HG02623 (cell line): ENCODE measurements at regions not wholly inside any gene's neighbourhood (a gene's known extent, or its start where the extent isn't known, plus 50 kb on each side); places are given as distances from the start of the nearest gene placed in this dataset.

Experiments
- ATAC-seq: cut with Tn5 transposase; IDR thresholded peaks from one replicate; pipeline ENCODE4 v1.9.1; 2021; ENCODE audit warnings: moderate library complexity; ENCODE audit not compliant: unreplicated experiment

DNA sequence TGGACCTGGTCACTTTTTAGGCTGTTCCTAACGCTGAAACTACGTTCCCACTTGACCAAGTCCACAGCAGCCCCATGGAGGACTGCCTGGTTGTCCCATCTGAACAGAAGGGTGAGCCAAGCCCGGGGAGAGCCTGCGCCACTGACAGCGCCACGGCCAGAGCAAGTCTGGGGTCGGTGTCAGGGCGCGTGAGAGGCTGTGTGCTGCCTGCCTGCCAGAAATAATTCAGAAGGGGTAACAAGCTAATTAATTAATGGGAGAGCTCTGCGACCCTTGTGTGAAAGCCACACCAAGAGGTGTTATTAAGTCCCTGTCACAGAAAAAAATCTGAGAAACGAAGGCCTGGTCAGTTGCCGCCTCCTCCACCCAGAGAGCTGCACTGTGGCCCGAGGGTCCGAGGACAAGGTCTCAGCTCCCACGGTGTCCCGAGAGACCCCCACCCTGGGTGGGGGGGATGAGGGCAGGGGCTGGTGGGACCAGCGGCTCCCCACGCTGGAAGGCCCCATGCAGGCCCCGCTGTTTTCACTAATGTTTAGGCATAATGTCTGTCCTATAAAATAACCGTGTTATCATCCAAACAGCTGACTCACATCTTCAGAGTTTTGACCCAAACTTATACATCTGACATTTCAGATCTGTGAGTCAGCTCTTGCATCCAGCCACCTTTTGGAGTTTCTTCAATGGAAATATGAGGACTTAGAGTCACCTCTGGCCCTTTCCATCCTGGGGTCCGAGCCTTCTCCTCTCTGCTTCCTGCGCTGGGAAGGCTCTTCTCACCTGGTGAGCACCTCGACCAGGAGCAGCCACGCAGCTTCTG, 58.5 kb downstream of the DLL1 start:
- no peak for ATAC-seq

DNA sequence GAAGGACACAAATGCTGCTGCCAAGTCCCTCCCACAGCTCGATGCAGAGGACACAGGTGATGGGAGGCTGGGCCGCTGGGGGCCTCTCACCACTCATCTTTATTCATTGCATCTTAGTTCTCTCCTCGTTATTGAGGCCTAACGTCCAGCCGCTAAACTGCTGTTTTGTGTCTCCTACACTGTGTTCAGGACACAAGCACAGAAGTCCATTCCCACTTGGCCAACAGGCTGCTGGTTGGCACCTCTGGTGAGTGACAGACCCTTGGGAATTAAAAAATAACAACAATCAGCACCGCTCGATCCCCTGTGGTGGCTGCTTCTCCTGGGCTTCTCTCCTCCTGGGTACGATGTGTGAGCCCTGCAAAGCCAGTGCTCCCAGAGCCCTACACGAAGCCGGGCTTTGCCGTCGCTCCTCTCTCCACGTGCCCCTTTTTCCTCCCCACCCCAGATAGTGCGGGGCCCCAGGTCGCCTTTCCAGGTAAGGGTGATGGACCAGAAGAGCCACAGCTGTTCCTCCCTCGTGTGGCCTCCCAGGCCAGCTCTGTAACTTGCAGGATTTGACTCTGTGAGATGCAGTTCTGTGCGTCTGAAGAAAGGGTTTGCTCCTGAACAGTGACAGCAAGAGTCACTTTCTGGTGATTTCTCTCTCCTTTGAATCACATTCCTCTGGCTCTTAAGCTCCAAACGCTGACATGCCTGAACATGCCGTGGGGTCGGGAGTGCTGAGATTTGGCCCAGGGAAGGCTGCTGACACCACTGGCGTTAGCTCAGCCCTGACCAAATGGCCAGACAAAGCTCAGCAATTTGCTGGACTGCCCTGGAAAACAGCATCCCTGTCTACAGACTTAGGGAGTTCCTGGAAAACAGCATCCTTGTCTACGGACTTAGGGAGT, 59.3 kb downstream of the DLL1 start:
- no peak for ATAC-seq

DNA sequence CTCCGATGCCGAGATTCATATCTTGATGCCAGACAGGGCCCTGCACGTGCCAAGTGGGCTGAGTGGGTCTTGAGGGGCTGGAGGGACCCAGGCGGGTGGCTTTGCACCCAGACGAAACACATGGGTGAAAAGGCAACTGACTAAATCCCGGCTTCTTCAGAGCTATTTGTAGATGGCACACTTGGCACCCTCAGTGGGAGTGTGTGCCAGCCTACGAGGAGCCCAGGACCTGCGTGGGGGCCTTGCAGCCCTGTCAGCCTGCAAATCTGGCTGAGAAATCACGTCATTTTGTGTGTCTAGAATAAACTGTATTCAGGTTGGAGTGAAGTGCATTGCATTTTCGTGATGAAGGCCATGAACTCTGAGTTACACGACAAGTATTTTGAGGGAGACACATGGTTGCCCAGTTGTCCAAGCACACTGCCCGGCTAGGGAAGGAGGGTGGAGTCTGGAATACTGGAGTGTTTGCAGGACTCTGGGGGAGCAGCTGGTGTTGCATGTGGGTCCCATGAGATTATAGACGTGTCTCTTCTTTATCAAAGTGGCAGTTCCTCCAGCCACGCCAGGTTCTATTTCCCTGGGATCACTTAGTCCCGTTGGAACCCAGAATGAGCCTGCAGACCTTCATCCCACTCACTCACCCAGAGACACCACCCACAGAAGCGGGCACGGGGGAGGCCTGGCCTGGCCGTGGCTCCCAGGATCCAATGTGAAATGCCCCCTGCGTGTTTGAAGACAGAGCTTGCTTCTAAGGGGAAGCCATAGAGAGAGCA, 60.2 kb downstream of the DLL1 start:
- ATAC-seq = no peak

DNA sequence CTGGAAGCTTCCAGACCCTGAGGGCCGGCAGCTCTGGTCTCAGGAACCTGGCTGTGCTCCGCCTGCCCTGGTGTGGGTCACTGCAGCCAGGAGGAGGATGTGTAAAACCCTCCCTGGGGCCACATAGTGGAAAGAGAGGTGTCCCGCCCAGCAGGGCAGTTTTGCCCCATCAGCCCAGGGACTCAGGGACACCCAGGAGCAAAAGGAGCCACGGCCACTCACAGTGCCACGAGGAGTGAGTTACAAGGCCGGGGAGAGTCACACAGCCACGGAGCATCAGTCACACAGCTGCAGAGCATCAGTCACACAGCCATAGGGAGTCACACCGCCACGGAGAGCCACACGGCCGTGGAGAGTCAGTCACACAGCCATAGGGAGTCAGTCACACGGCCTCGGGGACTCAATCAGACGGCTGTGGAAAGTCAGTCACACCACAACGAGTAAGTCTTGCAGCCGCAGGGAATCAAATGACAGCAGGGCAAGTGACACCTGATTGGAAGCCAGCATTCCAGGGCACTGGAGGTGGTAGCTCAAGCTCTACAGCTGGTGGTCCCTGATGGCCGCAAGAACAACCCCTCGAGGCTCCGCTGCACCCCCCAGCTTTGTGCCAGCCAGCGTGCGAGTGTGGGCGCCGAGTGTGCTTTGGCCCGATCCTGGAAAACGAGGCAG, 60.9 kb downstream of the DLL1 start:
- ATAC-seq = no peak

DNA sequence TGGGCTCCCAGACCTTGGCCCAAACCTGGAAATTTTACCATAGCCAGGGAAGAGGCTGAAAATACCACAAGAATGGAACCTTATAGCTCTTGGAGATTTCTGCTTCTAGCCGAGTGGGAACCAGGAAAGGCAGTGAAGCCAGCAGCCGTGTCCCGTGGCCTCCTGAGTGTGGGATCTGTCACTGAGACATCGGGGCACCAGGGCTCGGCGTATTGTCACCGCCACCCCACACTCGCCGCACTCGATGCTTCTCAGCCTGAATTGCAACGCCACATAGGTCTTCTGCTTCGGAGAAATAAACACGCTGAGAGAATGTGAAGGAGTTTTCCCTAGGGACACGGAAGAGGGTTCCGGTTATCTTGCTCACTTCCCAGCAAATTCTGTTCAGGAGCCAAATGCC, 61.5 kb downstream of the DLL1 start:
- ATAC-seq = no peak

DNA sequence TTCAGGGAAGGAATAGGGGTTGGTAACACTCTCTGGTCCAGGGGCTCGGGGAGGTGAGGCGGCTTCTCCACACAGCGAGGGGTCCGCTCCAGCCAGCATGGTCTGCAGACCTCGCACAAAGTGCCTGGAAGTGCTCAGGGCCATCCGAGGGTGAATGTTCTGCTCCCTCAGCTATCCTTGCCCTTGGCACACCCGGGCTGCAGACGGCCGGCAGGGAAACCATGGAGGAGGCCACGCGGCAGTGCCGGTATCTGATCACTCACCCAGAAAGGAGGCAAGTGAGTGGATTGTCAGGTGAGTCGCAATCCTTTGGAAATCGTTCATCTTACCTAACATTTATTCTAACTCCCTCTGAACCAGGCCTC, 62.0 kb downstream of the DLL1 start:
- ATAC-seq = no peak

DNA sequence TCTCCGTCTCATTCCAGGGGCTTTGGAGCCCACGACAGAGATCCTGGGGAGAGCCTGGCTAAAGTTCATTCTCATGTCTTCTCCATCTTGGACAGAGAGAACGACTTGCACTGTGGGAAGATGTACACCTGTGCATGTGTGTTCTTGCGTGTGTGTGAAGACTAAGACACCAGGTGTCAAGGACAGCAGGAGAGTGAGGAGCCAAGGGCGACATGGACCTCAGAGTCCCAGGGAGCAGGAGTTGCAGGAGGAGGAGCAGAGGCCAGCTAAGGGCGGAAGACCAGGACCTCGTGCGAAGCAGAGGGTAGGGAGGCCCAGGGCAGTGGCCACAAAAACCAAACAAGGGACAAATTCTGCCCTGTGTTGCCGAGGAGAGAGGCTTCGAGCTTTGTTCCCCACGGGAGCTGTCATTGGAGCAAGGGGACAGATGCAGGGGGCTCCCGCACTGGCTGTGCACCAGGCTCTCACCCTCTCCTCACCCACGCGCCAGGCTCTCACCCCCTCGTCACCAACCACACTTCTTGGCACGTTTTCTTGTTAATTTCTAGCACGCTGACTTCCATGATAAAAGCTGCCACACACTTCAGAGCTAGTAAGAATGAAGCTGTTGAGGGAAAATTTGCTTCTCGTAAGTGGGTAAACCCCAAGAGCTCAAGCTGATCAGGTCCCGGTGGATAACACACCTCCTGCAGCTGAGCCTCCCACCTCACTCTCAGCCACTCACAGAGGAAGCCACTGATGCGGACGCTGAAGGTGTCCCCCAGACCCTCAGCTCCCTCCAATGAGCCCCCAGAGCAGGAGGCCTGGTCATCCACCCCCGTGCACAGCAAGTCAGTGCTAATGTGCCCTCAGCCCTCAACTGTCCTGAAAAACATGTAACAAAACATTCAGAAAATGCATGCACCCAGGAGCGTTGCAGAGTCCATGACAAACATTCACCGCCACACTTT, 62.6 kb downstream of the DLL1 start:
- no peak for ATAC-seq

- ATAC-seq = no peak
Measured at GRCh38 chr6:170227521-170227983, 63.3 kb downstream of the DLL1 start.

- no peak for ATAC-seq
Measured at GRCh38 chr6:170226647-170227046, 64.2 kb downstream of the DLL1 start.

- no peak for ATAC-seq
Measured at GRCh38 chr6:170225852-170226417, 64.9 kb downstream of the DLL1 start.

DNA sequence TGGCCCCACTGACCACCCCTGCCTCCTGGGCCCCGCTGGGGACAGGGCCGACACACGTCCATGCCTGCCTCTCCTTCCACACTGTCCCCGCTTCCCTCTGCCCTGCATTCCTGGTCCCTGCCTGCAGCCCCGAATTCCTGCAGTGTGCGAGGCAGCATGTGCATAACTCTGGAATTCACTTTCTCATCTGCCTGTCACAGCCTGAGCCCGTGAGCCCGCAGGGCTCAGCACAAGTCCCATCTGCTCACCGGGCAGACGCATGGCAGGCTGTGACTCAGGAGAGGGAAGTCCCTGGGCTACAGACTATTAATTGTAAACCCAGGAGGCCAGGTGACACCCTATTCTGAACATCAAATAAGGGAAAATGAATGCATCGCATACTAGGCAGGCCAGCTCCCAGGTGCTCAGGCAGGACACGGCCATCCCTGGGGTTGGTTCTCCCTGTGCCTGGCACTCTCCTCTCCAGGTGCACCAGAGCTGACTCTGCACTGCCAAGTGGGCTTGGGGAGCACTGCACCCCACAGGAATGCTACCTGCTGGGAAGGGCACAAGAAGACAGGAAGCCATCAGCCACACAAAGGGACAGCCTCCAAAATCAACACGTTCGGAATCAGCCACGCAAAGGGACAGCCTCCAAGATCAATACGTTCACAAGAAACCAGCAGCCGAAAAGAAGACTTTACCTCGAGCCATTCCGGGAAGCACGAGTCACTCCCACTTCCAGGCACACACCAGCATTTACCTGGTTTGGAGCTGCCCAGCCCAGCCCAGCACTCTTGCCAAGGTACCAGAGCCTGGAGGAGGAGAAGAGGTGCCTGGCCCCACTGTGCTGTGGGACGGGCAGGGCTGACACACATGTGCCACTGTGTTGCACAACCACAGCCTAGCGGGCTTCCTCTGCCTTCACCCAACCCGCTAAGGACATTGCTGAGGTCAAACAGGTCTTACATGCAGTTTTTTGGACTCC, 65.9 kb downstream of the DLL1 start:
- ATAC-seq = no peak

GRCh38 chr6:170223718-170224693, 66.9 kb downstream of the DLL1 start:
- no peak for ATAC-seq

DNA sequence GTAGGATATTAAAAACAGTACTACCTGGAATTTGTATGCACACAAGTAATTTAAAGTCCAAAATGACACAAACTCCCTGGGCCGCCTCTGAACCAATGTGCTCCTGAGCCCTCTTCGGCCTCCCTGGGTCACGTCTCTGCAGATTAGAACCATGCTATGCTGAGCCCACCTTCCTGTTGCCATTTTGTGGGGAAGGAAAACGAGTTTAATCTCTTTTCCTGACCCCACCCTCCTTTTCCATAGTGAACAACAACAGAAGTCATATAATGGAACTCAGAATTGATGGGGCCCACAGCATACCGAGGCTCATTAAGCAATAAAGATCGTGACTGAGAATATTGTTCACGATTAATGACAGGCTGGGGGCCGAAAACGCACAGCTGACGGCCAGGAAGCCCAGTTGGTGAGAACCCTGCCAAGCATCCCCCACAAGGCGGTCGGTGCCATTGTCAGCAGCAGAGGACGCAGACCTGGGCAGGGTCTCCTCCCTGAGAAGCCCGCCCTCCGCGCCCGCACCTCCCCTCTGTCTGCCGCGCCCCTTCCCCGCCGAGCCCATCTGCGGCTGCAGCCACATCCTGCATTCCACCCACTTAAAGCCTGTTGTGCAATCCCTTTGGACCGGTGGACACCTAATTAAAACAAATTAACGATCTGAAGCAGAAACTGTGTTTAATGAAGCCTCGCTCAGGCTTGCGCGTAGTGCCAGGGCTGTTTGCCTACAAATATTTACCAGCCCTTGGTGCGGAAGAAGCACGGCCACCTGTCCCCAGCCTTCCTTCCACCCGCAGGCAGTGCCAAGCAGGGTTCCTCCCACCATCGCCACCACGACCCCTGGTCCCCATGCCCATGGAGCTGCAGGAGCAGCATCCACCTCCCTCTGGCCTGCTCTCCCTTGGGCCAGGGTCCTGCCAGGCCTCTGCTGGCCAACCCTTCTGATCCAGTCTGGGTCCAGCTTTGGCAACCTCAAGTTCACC, 68.1 kb downstream of the DLL1 start:
- no peak for ATAC-seq

DNA sequence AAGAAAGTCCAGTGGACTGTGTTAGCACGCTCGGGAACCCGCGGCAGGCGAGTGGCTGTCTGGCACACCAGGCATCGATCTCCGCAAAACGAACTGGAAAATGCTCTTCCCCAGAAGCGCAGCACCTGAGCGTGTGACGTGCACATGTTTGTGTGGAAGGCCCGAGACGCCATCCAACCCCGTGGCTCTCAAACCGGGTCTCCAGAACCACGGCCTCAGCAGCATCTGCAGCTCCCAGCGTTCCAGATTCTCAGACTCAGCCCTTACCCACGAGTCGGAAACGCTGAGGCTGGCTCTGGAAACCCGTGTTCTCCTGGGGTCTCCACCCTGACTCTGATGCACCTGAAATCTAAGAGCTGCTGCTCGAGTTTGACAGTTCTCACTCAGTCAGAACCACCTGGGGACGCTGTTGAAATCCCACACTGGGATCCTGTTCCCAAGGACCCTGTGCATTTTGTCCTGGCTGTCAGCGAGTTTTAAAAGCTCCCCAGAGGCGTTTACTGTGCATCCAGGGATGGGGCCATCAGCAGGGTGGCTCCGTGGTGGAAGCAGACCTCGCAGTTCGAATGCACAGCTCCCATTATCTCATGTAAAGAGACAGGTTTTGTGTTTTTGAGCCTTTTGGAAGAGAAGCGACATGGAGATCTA, 69.0 kb downstream of the DLL1 start:
- ATAC-seq = no peak

GRCh38 chr6:170221052-170221752, 69.7 kb downstream of the DLL1 start:
- no peak for ATAC-seq
